GM04503 (cell line): ENCODE measurements at regions not wholly inside any gene's neighbourhood (a gene's known extent, or its start where the extent isn't known, plus 50 kb on each side); places are given as distances from the start of the nearest gene placed in this dataset.
"Not testable (repeated sequence)": the region's sequence is repeated elsewhere in the genome, so short reads cannot be mapped to it uniquely, and the experiment has no call there.

ENCODE experiments used
- DNase-seq: peaks from one replicate; pipeline ENCODE4 v3.0.0-alpha.2; 2012; ENCODE audit warnings: low read depth

DNA sequence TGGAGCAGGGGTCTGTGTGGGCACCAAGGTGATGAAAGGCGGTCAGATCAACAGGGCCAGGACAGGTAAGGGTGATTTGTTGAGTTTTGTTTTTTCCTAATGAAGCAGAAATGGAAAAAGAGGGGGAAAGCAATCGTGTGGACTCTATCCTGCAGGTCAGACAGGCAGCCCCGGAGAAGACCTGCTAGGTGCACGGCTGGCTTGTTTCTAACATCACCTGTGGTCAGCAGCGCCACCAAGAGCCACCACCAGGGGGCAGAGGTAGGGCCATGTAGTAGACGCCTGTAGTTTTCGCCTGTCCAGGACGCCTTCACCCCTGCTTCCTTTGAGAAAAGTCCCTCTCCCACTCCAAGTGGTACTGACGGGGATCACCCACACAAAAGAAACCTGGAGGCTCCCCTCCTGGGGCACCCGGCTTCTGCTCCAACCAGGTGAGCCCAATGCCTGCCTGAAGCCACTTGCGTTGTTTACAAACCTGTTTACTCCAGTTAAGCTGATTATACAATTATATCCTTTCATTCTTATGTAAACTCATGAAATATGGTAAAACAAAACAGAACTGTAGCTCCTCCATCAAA lies 54.2 kb upstream of the SEC14L1 start:
- DNase-seq, result no peak

DNA sequence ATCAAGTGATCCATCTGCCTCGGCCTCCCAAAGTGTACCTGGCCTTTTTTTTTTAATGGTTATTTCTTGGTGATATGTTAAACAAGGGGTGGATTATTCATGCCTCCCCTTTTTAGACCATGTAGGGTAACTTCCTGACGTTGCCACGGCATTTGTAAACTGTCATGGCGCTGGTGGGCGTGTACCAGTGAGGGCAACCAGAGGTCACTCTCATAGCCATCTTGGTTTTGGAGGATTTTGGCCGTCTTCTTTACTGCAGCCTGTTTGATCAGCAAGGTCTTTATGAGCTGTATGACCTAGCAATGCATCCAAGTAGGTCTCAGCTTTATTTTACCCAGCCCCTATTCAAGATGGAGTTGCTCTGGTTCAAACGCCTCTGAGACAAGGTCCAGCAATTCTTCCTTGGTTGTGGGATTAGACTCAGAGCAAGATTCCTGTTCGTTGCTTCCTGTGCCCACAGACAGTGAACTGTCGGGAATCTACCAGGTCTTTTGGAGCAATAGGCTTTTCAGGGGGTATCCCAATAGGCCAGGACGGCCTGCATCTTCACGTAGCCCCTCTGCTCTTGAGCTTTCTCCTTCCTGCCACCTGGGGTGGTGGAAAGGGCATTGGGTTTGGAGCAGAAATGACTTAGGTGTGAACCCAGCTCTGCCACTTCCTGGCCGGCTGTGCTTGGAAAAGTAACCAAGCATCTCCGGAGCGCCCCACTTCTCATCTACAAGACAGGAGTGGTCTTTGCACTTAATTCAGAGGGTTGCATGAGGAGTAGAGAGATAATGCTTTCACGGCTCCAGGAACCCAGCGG lies 52.9 kb upstream of the SEC14L1 start:
- no peak for DNase-seq

DNA sequence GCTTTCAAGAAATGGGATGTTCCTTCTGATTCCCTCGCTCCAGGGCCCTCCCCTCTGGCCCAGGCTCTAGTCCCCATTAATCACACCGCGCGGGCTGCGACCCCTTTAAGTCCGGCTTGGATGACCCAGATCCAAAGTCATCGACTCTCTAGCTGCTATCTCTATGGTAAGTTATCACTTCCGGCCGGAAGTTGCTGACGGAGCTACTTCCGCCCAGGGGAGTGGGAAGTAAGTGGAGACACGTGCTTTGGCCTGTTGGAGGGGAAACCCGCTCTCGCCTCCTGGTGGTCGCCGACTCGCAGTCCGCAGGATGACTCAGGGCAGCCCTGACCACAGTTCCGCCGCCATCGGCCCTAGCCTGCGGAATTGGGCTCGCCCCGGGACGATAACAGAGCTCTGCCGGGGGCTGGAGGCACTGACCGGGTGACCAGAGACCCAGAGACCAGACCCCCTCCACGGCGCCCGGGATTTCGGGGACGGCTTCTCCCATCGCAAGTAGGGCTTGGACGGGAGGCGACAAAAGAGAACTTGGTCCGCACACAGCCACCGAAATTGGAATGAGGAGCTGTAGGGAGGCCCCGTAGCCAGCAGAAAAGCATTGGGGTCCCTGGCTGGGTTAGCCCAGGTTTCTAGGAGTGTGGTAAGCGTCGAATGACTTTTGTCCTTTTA lies 52.2 kb upstream of the SEC14L1 start:
- DNase-seq, result peak; percentile 85

DNA sequence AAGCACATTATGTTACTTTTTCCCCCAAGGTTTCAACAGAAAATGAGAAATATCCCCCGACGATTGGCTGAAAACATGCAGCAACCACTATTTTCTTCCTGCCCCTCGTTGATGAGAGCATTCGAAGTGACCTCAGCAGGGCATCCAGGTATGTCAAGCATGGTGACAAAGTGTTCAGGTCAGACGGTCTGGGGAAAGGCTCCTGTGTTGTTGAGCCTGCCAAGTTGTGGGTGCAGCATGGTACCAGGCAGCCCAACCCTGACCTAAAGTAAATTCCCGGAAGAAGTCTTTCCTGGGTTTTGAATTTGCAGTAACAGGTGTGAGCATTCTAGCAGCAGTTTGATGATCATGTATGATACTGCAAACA lies 51.7 kb upstream of the SEC14L1 start:
- DNase-seq, result no peak

DNA sequence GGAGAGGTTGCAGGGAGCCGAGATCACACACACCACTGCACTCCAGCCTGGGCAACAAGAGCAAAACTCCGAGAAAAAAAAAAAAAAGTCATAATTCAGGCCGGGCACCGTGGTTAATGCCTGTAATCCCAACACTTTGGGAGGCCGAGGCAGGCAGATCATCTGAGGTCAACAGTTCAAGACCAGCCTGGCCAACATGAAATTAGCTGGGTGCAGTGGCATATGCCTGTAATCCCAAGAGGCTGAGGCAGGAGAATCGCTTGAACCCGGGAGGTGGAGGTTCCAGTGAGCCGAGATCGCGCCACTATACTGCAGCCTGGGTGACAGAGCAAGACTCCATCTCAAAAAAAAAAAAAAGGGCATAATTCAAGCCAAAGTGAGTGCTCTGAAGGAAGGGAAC lies 50.8 kb upstream of the SEC14L1 start:
- DNase-seq, result not testable (repeated sequence)

DNA sequence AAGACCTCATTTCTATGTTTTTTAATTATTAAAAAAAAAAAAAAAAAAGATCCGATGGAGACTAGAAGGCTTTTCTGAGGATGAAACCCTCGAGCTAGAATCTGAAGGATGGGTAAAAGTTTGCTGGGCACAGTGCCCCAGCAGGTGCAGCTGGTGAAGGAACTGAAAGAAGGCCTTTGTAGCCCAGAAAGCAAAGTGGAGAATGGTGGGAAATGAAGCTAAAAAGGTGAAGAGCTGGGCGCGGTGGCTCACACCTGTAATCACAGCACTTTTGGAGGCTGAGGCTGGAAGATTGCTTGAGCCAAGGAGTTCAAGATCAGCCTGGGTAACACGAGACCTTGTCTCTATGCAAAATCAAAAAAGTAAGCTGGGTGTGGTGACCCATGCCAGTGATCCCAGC lies 50.3 kb upstream of the SEC14L1 start:
- no peak for DNase-seq
